HepG2 (cell line): ENCODE measurements at regions not wholly inside any gene's neighbourhood (a gene's known extent, or its start where the extent isn't known, plus 50 kb on each side); places are given as distances from the start of the nearest gene placed in this dataset.

Experiments used
- ATAC-seq: fragments of 200-7000 bp; cut with Tn5 transposase; 3 replicates; pipeline ENCODE4 v1.9.1; 2020; ENCODE audit warnings: mild to moderate bottlenecking, moderate library complexity
- BruUV-seq: library from RNA; stranded (reverse); fragments of 400-500 nt; replicated peaks from 2 replicates; lab custom pipeline; 2021; lab: Mats Ljungman, UMichigan
- CTCF ChIA-PET: fragments of 300-600 bp; formaldehyde crosslinking; extraction: SDS; loops from one replicate; lab custom pipeline; 2021; ENCODE audit warnings: low total read pairs, inconsistent platforms, low intra/inter-chr PET ratio; lab: Yijun Ruan, JAX
- POLR2A ChIA-PET: fragments of 350-600 bp; sonication (Branson Sonifier 250); formaldehyde crosslinking; loops from one replicate; lab custom pipeline; 2020; ENCODE audit warnings: antibody characterized with exemption, inconsistent platforms; lab: Yijun Ruan, JAX
- DNase-seq: peaks from one replicate; pipeline ENCODE4 v3.0.0-alpha.2; 2015; ENCODE audit warnings: low spot score
- FAIRE-seq: peaks from 3 replicates; lab custom pipeline; 2011; peaks lifted over from hg19 to GRCh38; lab: Jason Lieb, UNC
- H2AFZ ChIP-seq: one replicate; pipeline ENCODE4 v1.6.1; 2011; ENCODE audit warnings: low read length, inconsistent platforms
- H3K27ac ChIP-seq: fragments of 300-600 bp; 3 replicates; pipeline ENCODE4 v1.8.0; 2011; ENCODE audit warnings: mixed run types, mild to moderate bottlenecking, mixed read lengths, low read length, inconsistent platforms; ENCODE audit not compliant: insufficient read depth; ENCODE audit errors: extremely low read length
- H3K27me3 ChIP-seq, 2 experiments: fragments of 200-600 bp in 1 of 2; 2 replicates in 1 of 2; 3 replicates in 1 of 2; pipeline versions ENCODE4 v1.6.0 to v1.8.0; 2011; ENCODE audit warnings: low read length in 2 of 2, mild to moderate bottlenecking in 2 of 2, moderate library complexity in 2 of 2, inconsistent platforms in 1 of 2; ENCODE audit not compliant: insufficient read depth in 2 of 2, control insufficient read depth in 1 of 2
- H3K36me3 ChIP-seq, 2 experiments: fragments of 200-600 bp in 1 of 2; replicated peaks in 1 of 2; 2 replicates in 1 of 2; 3 replicates in 1 of 2; pipeline versions ENCODE4 v1.5.1 to v1.8.0; 2011; ENCODE audit warnings: low read length in 2 of 2, inconsistent platforms in 1 of 2; ENCODE audit not compliant: insufficient read depth in 2 of 2, control insufficient read depth in 1 of 2
- H3K4me1 ChIP-seq: 2 replicates; pipeline ENCODE4 v1.5.1; 2012; ENCODE audit warnings: low read length, inconsistent platforms; ENCODE audit not compliant: insufficient read depth
- H3K4me2 ChIP-seq: 2 replicates; pipeline ENCODE4 v1.6.0; 2011; ENCODE audit warnings: low read depth, low read length, inconsistent platforms
- H3K4me3 ChIP-seq, 3 experiments: fragments of 200-600 bp in 1 of 3; sonication (generic), shearing (Covaris generic) in 1 of 3; replicated peaks in 1 of 3; 2 replicates each; pipeline ENCODE4 v1.5.1; 2011 to 2016; ENCODE audit warnings: low read length in 3 of 3, inconsistent platforms in 2 of 3, low read depth in 2 of 3, mild to moderate bottlenecking in 2 of 3, control low read depth in 1 of 3, mixed read lengths in 1 of 3; ENCODE audit not compliant: insufficient read depth in 1 of 3
- H3K79me2 ChIP-seq: one replicate; pipeline ENCODE4 v1.6.1; 2011; ENCODE audit warnings: low read length, inconsistent platforms; ENCODE audit not compliant: insufficient read depth
- H3K9ac ChIP-seq: 2 replicates; pipeline ENCODE4 v1.6.0; 2011; ENCODE audit warnings: mild to moderate bottlenecking, low read depth, low read length, inconsistent platforms; ENCODE audit not compliant: insufficient read depth
- H3K9me3 ChIP-seq: 2 replicates; pipeline ENCODE4 v1.5.1; 2012; ENCODE audit warnings: mild to moderate bottlenecking, low read length
- H4K20me1 ChIP-seq: 2 replicates; pipeline ENCODE4 v1.6.0; 2011; ENCODE audit warnings: inconsistent platforms, mild to moderate bottlenecking, low read length, moderate library complexity; ENCODE audit not compliant: insufficient read depth
- ARNT2 ChIP-seq: sonication (generic); formaldehyde crosslinking; IDR thresholded peaks from 2 replicates; pipeline ENCODE4 v1.8.0; 2022; ENCODE audit warnings: mild to moderate bottlenecking, low read depth, missing genetic modification reagents, moderate library complexity
- CERS6 ChIP-seq: sonication (generic); formaldehyde crosslinking; IDR thresholded peaks from 2 replicates; pipeline ENCODE4 v1.5.0; 2020; ENCODE audit warnings: missing genetic modification reagents
- CREM ChIP-seq, 2 experiments: sonication (generic) in 1 of 2; formaldehyde crosslinking in 1 of 2; IDR thresholded peaks; 2 replicates each; pipeline versions ENCODE4 v1.4.0 to v1.6.1; 2016 to 2020; ENCODE audit warnings: antibody characterized with exemption in 1 of 2, mild to moderate bottlenecking in 1 of 2, missing genetic modification reagents in 1 of 2
- DNMT3B ChIP-seq: conservative IDR thresholded peaks from 2 replicates; pipeline ENCODE4 v1.6.1; 2016; ENCODE audit warnings: missing biosample characterization, control low read depth
- NAIF1 ChIP-seq: sonication (generic); formaldehyde crosslinking; IDR thresholded peaks from 2 replicates; pipeline ENCODE4 v1.5.0; 2020; ENCODE audit warnings: mild to moderate bottlenecking, missing genetic modification reagents, borderline replicate concordance
- PCBP1 ChIP-seq: fragments of 200-400 bp; formaldehyde crosslinking; IDR thresholded peaks from 2 replicates; pipeline ENCODE4 v1.6.1; 2017; ENCODE audit warnings: mild to moderate bottlenecking, low read depth, low read length, borderline replicate concordance
- RAD21 ChIP-seq: fragments of 450-650 bp; formaldehyde crosslinking; IDR thresholded peaks from 2 replicates; pipeline ENCODE4 v1.5.0; 2020; ENCODE audit warnings: mild to moderate bottlenecking
- ZBTB38 ChIP-seq: sonication (generic); formaldehyde crosslinking; IDR thresholded peaks from 2 replicates; pipeline ENCODE4 v1.5.1; 2020; ENCODE audit warnings: mild to moderate bottlenecking, missing genetic modification reagents
- ZNF160 ChIP-seq: sonication (generic); formaldehyde crosslinking; IDR thresholded peaks from 2 replicates; pipeline ENCODE4 v1.8.0; 2022; ENCODE audit warnings: mild to moderate bottlenecking, inconsistent platforms, missing genetic modification reagents
- WGBS: methylation state at CpG from one replicate; pipeline ENCODE4 v1.1.6; 2017; ENCODE audit warnings: low lambda C conversion rate; 5-methylcytosine and 5-hydroxymethylcytosine counted together
- in situ Hi-C: cut with HindIII; loops from 2 replicates; pipeline ENCODE4 v1.10.0; 2017; ENCODE audit warnings: low pct_unique_long_range_greater_than_20kb; ENCODE audit not compliant: extremely low pct_ligation_motif_present
- intact Hi-C: fragments of 100-400 bp; cut with micrococcal nuclease; formaldehyde crosslinking; loops from one replicate; pipeline ENCODE4 v1.10.0; 2022; ENCODE audit not compliant: unreplicated experiment
- TF ChIP-seq, protein P1 (sequence below): sonication (generic); formaldehyde crosslinking; IDR thresholded peaks from 2 replicates; pipeline ENCODE4 v1.9.0; 2021; ENCODE audit warnings: missing genetic modification reagents, borderline replicate concordance

DNA sequence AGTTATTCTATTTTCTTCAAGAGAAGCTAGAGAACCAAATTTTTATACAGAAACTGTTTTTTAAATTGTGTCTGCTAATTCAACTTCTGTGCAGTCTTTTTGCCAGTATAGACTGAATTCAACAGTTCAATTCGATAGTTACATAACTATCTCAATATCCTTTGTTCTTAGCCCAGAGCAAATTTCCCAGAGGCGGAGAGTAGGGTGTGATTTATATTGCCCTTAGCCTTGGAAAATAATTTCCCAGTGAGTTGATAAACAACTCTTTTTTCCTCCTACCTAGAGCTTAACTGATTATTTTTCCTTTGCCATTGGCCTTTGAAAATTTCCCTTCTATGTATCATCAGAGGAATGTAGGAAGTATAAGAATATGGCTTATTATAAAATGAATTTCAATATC lies 420.5 kb downstream of the NSUN3 start:
- H3K4me1 ChIP-seq = no peaks in the 10 kb centered on the region
- in situ Hi-C loops (no loop called here), intact Hi-C loops (no loop called here)
- POLR2A ChIA-PET = no interaction called here
- DNase-seq (no peak), ATAC-seq (no peak), FAIRE-seq (no peak)
- H2AFZ ChIP-seq = no peak overlapping the region
- H3K4me3 ChIP-seq = no peak overlapping the region
- H3K9me3 ChIP-seq = no peaks in the 10 kb centered on the region
- no peak overlapping the region for H3K4me2 ChIP-seq
- BruUV-seq = no TSS peak
- H3K36me3 ChIP-seq = no peaks in the 10 kb centered on the region
- H3K27ac ChIP-seq = no peak overlapping the region
- TF ChIP-seq NAIF1 (no peak), CERS6 (CRISPR knock-in tag) (no peak), ZNF160 (CRISPR knock-in tag) (no peak), ARNT2 (CRISPR knock-in tag) (no peak), CREM (IDR thresholded peaks at IDR 0.05) (no peak), CREM (CRISPR knock-in tag; IDR thresholded peaks at IDR 0.05) (no peak), ZBTB38 (CRISPR knock-in tag) (no peak), PCBP1 (no peak), RAD21 (no peak), DNMT3B (CRISPR knock-in tag) (no peak)
- TF ChIP-seq, protein P1, sequence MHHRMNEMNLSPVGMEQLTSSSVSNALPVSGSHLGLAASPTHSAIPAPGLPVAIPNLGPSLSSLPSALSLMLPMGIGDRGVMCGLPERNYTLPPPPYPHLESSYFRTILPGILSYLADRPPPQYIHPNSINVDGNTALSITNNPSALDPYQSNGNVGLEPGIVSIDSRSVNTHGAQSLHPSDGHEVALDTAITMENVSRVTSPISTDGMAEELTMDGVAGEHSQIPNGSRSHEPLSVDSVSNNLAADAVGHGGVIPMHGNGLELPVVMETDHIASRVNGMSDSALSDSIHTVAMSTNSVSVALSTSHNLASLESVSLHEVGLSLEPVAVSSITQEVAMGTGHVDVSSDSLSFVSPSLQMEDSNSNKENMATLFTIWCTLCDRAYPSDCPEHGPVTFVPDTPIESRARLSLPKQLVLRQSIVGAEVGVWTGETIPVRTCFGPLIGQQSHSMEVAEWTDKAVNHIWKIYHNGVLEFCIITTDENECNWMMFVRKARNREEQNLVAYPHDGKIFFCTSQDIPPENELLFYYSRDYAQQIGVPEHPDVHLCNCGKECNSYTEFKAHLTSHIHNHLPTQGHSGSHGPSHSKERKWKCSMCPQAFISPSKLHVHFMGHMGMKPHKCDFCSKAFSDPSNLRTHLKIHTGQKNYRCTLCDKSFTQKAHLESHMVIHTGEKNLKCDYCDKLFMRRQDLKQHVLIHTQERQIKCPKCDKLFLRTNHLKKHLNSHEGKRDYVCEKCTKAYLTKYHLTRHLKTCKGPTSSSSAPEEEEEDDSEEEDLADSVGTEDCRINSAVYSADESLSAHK (CRISPR knock-in tag) = no peak
- H3K79me2 ChIP-seq = no peaks in the 10 kb centered on the region
- CTCF ChIA-PET = no interaction called here
- H3K27me3 ChIP-seq = no peaks in the 10 kb centered on the region
- no peak overlapping the region for H3K9ac ChIP-seq
- H4K20me1 ChIP-seq = no peaks in the 10 kb centered on the region
- 6% methylated on average over 2 of the region's 2 CpGs for WGBS
